NCI-H748 treated with DMSO at 0.1 percent for 48 hours (cell line): ENCODE measurements at regions not wholly inside any gene's neighbourhood (a gene's known extent, or its start where the extent isn't known, plus 50 kb on each side); places are given as distances from the start of the nearest gene placed in this dataset.

Experiments
- DNase-seq: peaks from one replicate; lab custom pipeline; 2025; lab: John Stamatoyannopoulos, UW

- no peak for DNase-seq
These were observed 99.6 kb upstream of the DDX18 start for GRCh38 chr2:117714745-117715417.

- no peak for DNase-seq
These were observed 98.0 kb upstream of the DDX18 start for GRCh38 chr2:117716505-117716904.

- DNase-seq, result no peak
These were observed 97.4 kb upstream of the DDX18 start for GRCh38 chr2:117717072-117717471.

- no peak for DNase-seq
These were observed 96.4 kb upstream of the DDX18 start for GRCh38 chr2:117718048-117718447.

GRCh38 chr2:117720765-117721164 is 93.7 kb upstream of the DDX18 start:
- no peak for DNase-seq

- no peak for DNase-seq
These were observed 91.0 kb upstream of the DDX18 start for GRCh38 chr2:117723483-117723882.

- DNase-seq, result no peak
These were observed 90.5 kb upstream of the DDX18 start for GRCh38 chr2:117723888-117724434.

- DNase-seq, result no peak
These were observed 87.7 kb upstream of the DDX18 start for GRCh38 chr2:117726747-117727146.

GRCh38 chr2:117737846-117738245 is 76.6 kb upstream of the DDX18 start:
- no peak for DNase-seq

GRCh38 chr2:117738991-117739839 is 75.3 kb upstream of the DDX18 start:
- no peak for DNase-seq

- DNase-seq, result no peak
These were observed 69.0 kb upstream of the DDX18 start for GRCh38 chr2:117745537-117745936.

- no peak for DNase-seq
These were observed 58.7 kb upstream of the DDX18 start for GRCh38 chr2:117755768-117756167.

- no peak for DNase-seq
These were observed 53.6 kb upstream of the DDX18 start for GRCh38 chr2:117760916-117761315.

- no peak for DNase-seq
These were observed 52.0 kb upstream of the DDX18 start for GRCh38 chr2:117762454-117762853.

- DNase-seq, result no peak
These were observed 50.7 kb upstream of the DDX18 start for GRCh38 chr2:117763804-117764203.
